T-helper 1 cell treated with Interleukin-12 subunit alpha and Interleukin-12 subunit beta and Interleukin-4 antibody, amounts not matched to agents 30 μg/mL and 1 μg/mL, for 36 hours (primary cell): ENCODE measurements at regions not wholly inside any gene's neighbourhood (a gene's known extent, or its start where the extent isn't known, plus 50 kb on each side); places are given as distances from the start of the nearest gene placed in this dataset.
"Not testable (repeated sequence)": the region's sequence is repeated elsewhere in the genome, so short reads cannot be mapped to it uniquely, and the experiment has no call there.

Experiments used
- H3K27ac Mint-ChIP-seq: one replicate; pipeline ENCODE4 v1.8.0; 2021; ENCODE audit warnings: mild to moderate bottlenecking, mixed read lengths
- H3K27me3 Mint-ChIP-seq: one replicate; pipeline ENCODE4 v1.8.0; 2021; ENCODE audit warnings: low read depth, mixed read lengths
- H3K36me3 Mint-ChIP-seq: one replicate; pipeline ENCODE4 v1.8.0; 2021; ENCODE audit warnings: low read depth, mixed read lengths
- H3K4me1 Mint-ChIP-seq: one replicate; pipeline ENCODE4 v1.8.0; 2021; ENCODE audit warnings: low read depth, mixed read lengths
- H3K4me3 Mint-ChIP-seq: one replicate; pipeline ENCODE4 v1.8.0; 2021; ENCODE audit warnings: mild to moderate bottlenecking, moderate library complexity, mixed read lengths
- H3K9me3 Mint-ChIP-seq: one replicate; pipeline ENCODE4 v1.8.0; 2021; ENCODE audit warnings: mixed read lengths

DNA sequence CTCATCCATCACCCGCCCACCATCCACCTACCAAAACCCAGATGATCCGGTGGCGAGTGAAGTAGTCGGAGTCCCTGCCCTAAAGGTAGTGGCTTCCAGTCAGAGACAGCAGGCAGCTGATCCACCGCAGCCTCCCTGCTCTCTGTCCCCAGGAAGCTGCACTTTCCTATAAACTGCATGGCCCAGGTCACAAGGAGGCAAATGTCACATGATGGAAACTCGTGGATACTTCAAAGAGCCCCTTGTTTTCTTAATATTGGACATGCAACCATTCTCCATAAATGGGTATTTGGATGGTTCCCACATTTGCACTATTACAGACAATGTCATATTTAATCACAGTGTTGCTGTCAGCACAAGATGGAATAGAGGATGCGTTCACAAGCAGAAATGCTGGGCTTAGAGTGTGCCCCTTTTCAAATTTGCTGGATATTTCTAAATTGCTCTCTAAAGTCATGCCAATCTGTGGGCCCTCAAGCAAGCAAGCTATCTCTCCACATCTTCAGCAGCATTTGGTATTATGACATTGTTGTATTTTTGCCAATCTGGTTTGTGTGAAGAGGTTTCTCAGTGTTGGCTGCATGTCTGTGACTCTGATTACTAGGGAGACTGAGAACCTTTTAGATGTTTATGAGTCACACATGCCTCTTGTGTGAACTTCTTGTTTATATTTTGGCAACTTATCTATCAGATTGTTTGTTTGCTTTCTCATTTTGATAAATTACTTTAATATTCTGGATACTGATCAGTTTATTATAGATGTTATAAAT is 822.0 kb downstream of the TNS3 start:
- H3K36me3 Mint-ChIP-seq = no peaks in the 10 kb centered on the region
- peaks cover 5% of the 10 kb centered on the region for H3K9me3 Mint-ChIP-seq
- no peak overlapping the region for H3K27ac Mint-ChIP-seq
- no peak overlapping the region for H3K4me3 Mint-ChIP-seq
- H3K27me3 Mint-ChIP-seq = no peaks in the 10 kb centered on the region
- H3K4me1 Mint-ChIP-seq = no peaks in the 10 kb centered on the region

- Mint-ChIP-seq H3K4me1 (no peaks in the 10 kb centered on the region), H3K27me3 (no peaks in the 10 kb centered on the region), H3K36me3 (no peaks in the 10 kb centered on the region), H3K4me3 (no peak overlapping the region), H3K9me3 (peaks cover 4% of the 10 kb centered on the region), H3K27ac (no peak overlapping the region)
Measured at GRCh38 chr7:46756996-46757395, 824.9 kb downstream of the TNS3 start.

GRCh38 chr7:46756256-46756655 is 825.7 kb downstream of the TNS3 start:
- H3K9me3 Mint-ChIP-seq = no peaks in the 10 kb centered on the region
- H3K27me3 Mint-ChIP-seq = no peaks in the 10 kb centered on the region
- no peak overlapping the region for H3K27ac Mint-ChIP-seq
- no peaks in the 10 kb centered on the region for H3K36me3 Mint-ChIP-seq
- H3K4me3 Mint-ChIP-seq = no peak overlapping the region
- no peaks in the 10 kb centered on the region for H3K4me1 Mint-ChIP-seq

GRCh38 chr7:46755120-46756034 is 826.5 kb downstream of the TNS3 start:
- Mint-ChIP-seq H3K4me3 (no peak overlapping the region), H3K4me1 (no peaks in the 10 kb centered on the region), H3K27me3 (no peaks in the 10 kb centered on the region), H3K27ac (no peak overlapping the region), H3K36me3 (no peaks in the 10 kb centered on the region), H3K9me3 (peaks cover under 1% of the 10 kb centered on the region)

DNA sequence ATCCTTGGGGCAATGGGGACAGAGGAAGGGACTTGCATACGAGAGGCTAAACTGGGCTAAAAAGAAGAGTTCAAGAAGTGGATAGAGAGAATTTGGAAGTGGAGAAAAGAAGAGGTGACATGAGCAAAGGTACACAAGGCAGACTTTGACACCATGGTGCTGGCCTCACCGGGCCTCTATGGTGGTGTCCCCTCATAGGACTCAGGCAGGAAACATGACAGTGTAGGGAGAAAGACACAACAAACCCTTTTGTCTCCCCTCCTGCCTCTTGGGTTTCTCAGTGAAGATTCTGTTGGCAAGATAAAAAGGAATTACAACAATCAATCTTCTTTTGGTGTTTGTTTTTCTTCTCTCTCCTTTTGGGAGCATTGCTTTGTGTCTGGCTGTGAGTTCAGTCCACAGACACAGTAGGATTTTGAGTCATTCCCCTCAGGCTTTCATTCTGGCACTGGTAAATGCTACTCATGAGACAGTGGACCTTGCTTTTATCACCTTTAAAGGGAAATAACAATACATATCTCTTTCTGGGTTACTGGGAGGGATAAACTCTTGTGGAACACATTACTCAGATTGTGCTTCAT is 827.7 kb downstream of the TNS3 start:
- Mint-ChIP-seq H3K9me3 (peaks cover 4% of the 10 kb centered on the region), H3K4me3 (no peak overlapping the region), H3K27ac (no peak overlapping the region), H3K4me1 (no peaks in the 10 kb centered on the region), H3K36me3 (no peaks in the 10 kb centered on the region), H3K27me3 (no peaks in the 10 kb centered on the region)

DNA sequence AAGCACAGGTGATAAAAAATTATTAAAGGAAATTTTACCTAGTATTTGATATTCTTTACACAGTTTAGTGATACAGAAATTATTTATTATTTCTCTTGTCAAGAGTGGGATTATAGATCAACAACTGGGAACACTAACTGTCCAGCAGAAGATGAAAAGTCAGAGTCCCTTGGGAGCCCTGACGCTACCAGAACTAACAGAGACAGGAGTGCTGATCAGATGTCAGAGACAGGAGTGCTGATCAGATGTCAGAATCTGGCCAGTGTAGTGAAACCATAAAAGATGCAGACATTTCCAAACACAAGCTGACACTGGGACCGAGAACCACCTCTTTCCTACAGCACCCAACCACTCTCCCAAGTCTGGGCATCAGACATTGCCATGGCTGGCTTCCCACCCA is 828.2 kb downstream of the TNS3 start:
- Mint-ChIP-seq H3K36me3 (no peaks in the 10 kb centered on the region), H3K9me3 (peaks cover 4% of the 10 kb centered on the region), H3K27me3 (no peaks in the 10 kb centered on the region), H3K4me1 (no peaks in the 10 kb centered on the region), H3K4me3 (no peak overlapping the region), H3K27ac (no peak overlapping the region)

- Mint-ChIP-seq H3K4me1 (no peaks in the 10 kb centered on the region), H3K4me3 (no peak overlapping the region), H3K27me3 (no peaks in the 10 kb centered on the region), H3K36me3 (no peaks in the 10 kb centered on the region), H3K27ac (no peak overlapping the region), H3K9me3 (peaks cover 4% of the 10 kb centered on the region)
Measured at GRCh38 chr7:46752881-46753366, 829.0 kb downstream of the TNS3 start.

DNA sequence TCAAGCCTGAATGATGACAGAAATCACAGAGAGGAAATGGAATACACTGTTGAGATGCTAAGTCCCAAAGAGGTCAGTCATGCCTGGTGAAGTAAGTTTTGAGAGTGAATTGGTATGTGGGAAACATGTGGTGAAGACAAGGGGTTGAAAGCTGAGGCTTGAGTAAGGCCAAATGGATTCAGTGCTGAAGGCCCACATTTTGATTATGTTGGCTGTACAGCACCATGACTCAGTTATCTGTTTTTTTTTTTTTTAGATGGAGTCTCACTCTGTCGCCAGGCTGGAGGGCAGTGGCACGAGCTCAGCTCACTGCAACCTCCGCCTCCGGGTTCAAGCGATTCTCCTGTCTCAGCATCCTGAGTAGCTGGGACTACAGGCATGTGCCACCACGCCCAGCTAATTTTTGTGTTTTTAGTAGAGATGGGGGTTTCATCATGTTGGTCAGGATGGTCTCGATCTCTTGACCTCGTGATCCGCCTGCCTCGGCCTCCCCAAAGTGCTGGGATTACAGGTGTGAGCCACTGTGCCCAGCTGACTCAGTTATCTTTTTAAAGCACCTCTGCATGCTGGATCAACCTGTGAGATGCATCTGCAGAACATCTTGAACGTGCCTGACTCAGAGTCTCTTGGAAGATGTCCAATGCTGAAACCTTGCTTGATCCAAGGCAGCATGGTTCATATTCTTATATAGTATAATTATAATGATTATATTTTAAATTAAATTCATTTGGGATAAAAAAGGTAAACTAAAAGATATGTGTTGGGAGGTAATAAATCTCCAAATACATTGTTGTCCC is 829.8 kb downstream of the TNS3 start:
- not testable (repeated sequence) for H3K27ac Mint-ChIP-seq, H3K27me3 Mint-ChIP-seq, H3K36me3 Mint-ChIP-seq, H3K4me3 Mint-ChIP-seq, H3K9me3 Mint-ChIP-seq, H3K4me1 Mint-ChIP-seq

DNA sequence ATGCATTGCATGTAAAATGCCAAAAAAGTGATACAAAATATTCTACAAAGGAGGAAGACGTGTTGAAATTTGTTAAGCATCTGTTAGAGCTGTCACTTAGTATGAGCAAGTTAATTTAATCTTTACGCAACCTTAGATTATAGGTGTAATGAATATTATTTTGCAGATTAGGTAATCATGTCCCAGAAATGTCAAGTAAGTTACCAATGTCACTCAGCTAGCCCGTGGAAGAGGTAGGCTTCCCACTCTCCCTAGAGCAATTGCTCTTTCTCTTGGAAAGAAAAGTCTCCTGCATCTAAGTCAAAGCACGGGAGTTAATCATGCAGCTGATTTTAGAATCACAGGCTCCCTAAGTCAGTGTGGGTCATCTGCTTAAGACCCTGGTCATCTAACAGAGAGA is 830.4 kb upstream of the IGFBP3 start:
- H3K4me3 Mint-ChIP-seq = no peak overlapping the region
- peaks cover 4% of the 10 kb centered on the region for H3K9me3 Mint-ChIP-seq
- no peaks in the 10 kb centered on the region for H3K27me3 Mint-ChIP-seq
- H3K27ac Mint-ChIP-seq = no peak overlapping the region
- no peaks in the 10 kb centered on the region for H3K36me3 Mint-ChIP-seq
- no peaks in the 10 kb centered on the region for H3K4me1 Mint-ChIP-seq

GRCh38 chr7:46750321-46750865 is 829.3 kb upstream of the IGFBP3 start:
- Mint-ChIP-seq H3K4me3 (no peak overlapping the region), H3K27ac (no peak overlapping the region), H3K27me3 (no peaks in the 10 kb centered on the region), H3K36me3 (no peaks in the 10 kb centered on the region), H3K4me1 (no peaks in the 10 kb centered on the region), H3K9me3 (peaks cover 4% of the 10 kb centered on the region)

GRCh38 chr7:46747869-46748576 is 827.0 kb upstream of the IGFBP3 start:
- Mint-ChIP-seq H3K4me1 (no peaks in the 10 kb centered on the region), H3K9me3 (peaks cover 4% of the 10 kb centered on the region), H3K27ac (no peak overlapping the region), H3K4me3 (no peak overlapping the region), H3K36me3 (no peaks in the 10 kb centered on the region), H3K27me3 (no peaks in the 10 kb centered on the region)

- Mint-ChIP-seq H3K36me3 (no peaks in the 10 kb centered on the region), H3K27me3 (no peaks in the 10 kb centered on the region), H3K27ac (no peak overlapping the region), H3K4me1 (no peaks in the 10 kb centered on the region), H3K4me3 (no peak overlapping the region), H3K9me3 (peaks cover 4% of the 10 kb centered on the region)
Measured at GRCh38 chr7:46746695-46747687, 825.9 kb upstream of the IGFBP3 start.

- H3K9me3 Mint-ChIP-seq = peaks cover 4% of the 10 kb centered on the region
- H3K4me1 Mint-ChIP-seq = no peaks in the 10 kb centered on the region
- no peak overlapping the region for H3K4me3 Mint-ChIP-seq
- H3K27me3 Mint-ChIP-seq = no peaks in the 10 kb centered on the region
- no peak overlapping the region for H3K27ac Mint-ChIP-seq
- H3K36me3 Mint-ChIP-seq = no peaks in the 10 kb centered on the region
Measured at GRCh38 chr7:46745707-46746090, 824.6 kb upstream of the IGFBP3 start.
